Osteoblast (primary cell): ENCODE measurements at regions not wholly inside any gene's neighbourhood (a gene's known extent, or its start where the extent isn't known, plus 50 kb on each side); places are given as distances from the start of the nearest gene placed in this dataset.

Experiments used
- DNase-seq: peaks from one replicate; pipeline ENCODE4 v3.0.0; 2011; ENCODE audit warnings: low spot score, mixed read lengths; ENCODE audit not compliant: insufficient read length; ENCODE audit errors: missing footprints
- H2AFZ ChIP-seq: 2 replicates; pipeline ENCODE4 v1.6.0; 2011; ENCODE audit warnings: mild to moderate bottlenecking, low read length
- H3K27ac ChIP-seq: 2 replicates; pipeline ENCODE4 v1.5.1; 2011; ENCODE audit warnings: mild to moderate bottlenecking, low read depth, low read length, moderate library complexity
- H3K27me3 ChIP-seq: 2 replicates; pipeline ENCODE4 v1.6.0; 2012; ENCODE audit warnings: mild to moderate bottlenecking, control low read depth, inconsistent platforms, low read length, moderate library complexity; ENCODE audit not compliant: insufficient read depth
- H3K36me3 ChIP-seq: 2 replicates; pipeline ENCODE4 v1.5.1; 2011; ENCODE audit warnings: mild to moderate bottlenecking, low read length, control low read depth, moderate library complexity; ENCODE audit not compliant: insufficient read depth
- H3K4me1 ChIP-seq: 2 replicates; pipeline ENCODE4 v1.5.1; 2011; ENCODE audit warnings: mild to moderate bottlenecking, low read length, control low read depth, moderate library complexity; ENCODE audit not compliant: insufficient read depth
- H3K4me2 ChIP-seq: 2 replicates; pipeline ENCODE4 v1.6.0; 2011; ENCODE audit warnings: mild to moderate bottlenecking, low read length; ENCODE audit not compliant: insufficient read depth
- H3K4me3 ChIP-seq: fragments of 200-600 bp; sonication (generic); 3 replicates; pipeline ENCODE4 v1.5.1; 2012; ENCODE audit warnings: mild to moderate bottlenecking, low read length, inconsistent platforms; ENCODE audit not compliant: insufficient read depth
- H3K79me2 ChIP-seq: 2 replicates; pipeline ENCODE4 v1.6.0; 2012; ENCODE audit warnings: mild to moderate bottlenecking, low read length, control low read depth, inconsistent platforms; ENCODE audit not compliant: insufficient read depth
- H3K9me3 ChIP-seq: 2 replicates; pipeline ENCODE4 v1.5.1; 2011; ENCODE audit warnings: low read depth, low read length, control low read depth
- H4K20me1 ChIP-seq: 2 replicates; pipeline ENCODE4 v1.6.0; 2012; ENCODE audit warnings: mild to moderate bottlenecking, low read length, control low read depth; ENCODE audit not compliant: insufficient read depth
- TF ChIP-seq, protein P1 (sequence below): IDR thresholded peaks from 2 replicates; pipeline ENCODE4 v1.5.1; 2011; ENCODE audit warnings: mild to moderate bottlenecking, low read depth, low read length, moderate library complexity; ENCODE audit errors: extremely low read depth

DNA sequence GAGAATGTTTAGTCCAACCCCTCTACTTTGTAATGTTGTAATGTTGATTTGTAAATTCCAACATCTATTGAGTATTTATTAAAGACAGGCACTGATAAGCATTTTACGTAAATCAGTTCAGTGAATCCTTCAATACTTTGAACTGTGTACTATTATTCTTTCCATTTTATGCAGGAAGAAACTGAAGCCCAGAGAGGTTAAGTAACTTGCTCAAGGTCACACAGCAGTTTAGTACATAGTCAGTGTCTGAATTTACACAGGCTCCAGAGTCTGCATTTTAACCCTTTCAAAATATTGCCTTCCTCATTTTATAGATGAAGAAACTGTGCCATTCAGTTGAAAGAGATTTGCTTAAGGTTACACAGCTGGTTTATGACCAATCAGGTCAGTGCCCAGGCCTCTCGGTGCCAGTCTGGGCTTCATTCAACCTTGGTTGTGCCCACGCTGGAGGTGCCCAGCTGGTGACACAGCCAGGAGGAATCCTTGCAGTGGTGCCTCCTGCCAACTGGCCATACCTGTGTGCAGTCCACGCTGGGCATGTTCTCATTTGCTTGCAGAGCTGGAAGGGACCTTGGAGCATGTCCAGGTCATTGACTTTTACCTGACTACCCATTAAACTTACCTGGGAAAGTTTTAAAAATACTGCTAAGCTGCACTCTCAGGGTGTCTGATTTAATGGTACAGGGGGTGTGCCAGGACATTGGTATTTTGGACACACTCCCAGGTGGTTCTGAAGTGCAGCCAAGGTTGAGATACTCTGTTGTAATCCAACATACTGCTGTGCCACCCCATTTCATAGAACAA lies 74.3 kb upstream of the CYRIA start:
- H3K36me3 ChIP-seq: no peaks in the 10 kb centered on the region
- H3K4me2 ChIP-seq: no peak overlapping the region
- H3K4me1 ChIP-seq: no peaks in the 10 kb centered on the region
- TF ChIP-seq, protein P1, sequence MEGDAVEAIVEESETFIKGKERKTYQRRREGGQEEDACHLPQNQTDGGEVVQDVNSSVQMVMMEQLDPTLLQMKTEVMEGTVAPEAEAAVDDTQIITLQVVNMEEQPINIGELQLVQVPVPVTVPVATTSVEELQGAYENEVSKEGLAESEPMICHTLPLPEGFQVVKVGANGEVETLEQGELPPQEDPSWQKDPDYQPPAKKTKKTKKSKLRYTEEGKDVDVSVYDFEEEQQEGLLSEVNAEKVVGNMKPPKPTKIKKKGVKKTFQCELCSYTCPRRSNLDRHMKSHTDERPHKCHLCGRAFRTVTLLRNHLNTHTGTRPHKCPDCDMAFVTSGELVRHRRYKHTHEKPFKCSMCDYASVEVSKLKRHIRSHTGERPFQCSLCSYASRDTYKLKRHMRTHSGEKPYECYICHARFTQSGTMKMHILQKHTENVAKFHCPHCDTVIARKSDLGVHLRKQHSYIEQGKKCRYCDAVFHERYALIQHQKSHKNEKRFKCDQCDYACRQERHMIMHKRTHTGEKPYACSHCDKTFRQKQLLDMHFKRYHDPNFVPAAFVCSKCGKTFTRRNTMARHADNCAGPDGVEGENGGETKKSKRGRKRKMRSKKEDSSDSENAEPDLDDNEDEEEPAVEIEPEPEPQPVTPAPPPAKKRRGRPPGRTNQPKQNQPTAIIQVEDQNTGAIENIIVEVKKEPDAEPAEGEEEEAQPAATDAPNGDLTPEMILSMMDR: no peak
- no peaks in the 10 kb centered on the region for H3K9me3 ChIP-seq
- no peaks in the 10 kb centered on the region for H3K27me3 ChIP-seq
- no peaks in the 10 kb centered on the region for H4K20me1 ChIP-seq
- no peak for DNase-seq
- no peaks in the 10 kb centered on the region for H3K79me2 ChIP-seq
- no peak overlapping the region for H3K27ac ChIP-seq
- H3K4me3 ChIP-seq: no peak overlapping the region
- no peak overlapping the region for H2AFZ ChIP-seq

DNA sequence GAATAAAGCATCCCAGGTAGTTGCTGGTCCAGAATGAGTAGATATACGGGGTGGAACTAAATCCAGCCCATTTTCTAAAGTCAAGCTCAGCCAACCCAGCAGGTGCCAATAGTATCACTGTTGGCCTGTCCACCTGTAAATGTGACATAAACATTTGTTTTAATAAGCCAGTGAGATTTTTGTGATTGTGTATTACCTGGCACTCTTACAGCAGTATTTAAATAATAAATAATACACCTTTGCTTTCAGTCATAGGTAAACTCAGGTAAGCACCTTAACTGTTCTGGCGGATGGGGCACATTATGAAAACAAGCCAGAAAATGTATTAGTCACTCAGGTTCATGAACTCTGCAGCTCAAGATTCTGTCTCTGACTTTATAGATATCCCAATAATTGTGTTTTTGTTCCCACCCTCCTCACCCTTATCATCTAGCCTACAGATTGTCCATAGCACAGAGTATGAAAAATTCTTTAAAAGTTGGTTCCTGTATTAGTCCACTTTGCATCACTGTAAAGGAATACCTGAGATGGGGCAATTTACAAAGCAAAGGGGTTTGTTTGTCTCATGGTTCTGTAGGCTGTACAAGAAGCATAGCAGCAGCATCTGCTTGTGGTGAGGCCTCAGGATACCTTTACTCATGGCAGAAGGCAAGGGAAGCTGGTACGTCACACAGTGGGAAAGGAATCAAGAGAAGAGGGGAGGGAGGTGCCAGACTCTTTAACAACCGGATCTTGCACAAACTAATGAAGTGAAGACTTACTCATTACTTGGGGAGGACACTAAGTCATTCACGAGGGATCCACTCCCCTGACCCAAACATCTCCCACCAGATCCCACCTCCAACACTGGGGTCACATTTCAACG lies 73.0 kb upstream of the CYRIA start:
- H3K4me3 ChIP-seq: no peak overlapping the region
- no peaks in the 10 kb centered on the region for H3K79me2 ChIP-seq
- no peaks in the 10 kb centered on the region for H3K27me3 ChIP-seq
- H4K20me1 ChIP-seq: no peaks in the 10 kb centered on the region
- no peak overlapping the region for H3K27ac ChIP-seq
- no peak overlapping the region for H2AFZ ChIP-seq
- no peak overlapping the region for H3K4me2 ChIP-seq
- H3K9me3 ChIP-seq: no peaks in the 10 kb centered on the region
- H3K4me1 ChIP-seq: no peaks in the 10 kb centered on the region
- no peaks in the 10 kb centered on the region for H3K36me3 ChIP-seq
- DNase-seq: no peak
- TF ChIP-seq, protein P1: no peak

DNA sequence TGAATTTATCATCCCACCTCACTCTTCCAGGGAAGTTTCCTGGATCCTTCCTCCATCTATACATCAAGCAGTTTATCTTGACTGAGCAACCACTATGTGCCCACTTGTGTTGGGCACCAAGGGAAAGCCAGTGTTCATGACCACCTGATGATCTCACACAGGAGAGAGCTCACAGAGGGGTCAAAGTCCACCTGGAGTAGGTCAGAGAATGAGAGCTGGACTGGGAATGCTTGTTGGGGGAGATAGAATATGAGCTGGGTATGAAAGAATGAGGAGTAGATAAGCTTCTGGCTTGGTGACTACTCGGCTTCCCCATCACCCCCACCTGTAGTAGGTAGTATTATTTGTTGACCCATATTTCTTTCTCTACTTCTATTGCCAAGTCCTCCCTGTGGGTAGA lies 72.2 kb upstream of the CYRIA start:
- Histone ChIP-seq H3K27ac (no peak overlapping the region), H3K27me3 (no peaks in the 10 kb centered on the region), H3K79me2 (no peaks in the 10 kb centered on the region), H3K4me2 (no peak overlapping the region), H4K20me1 (no peaks in the 10 kb centered on the region), H3K36me3 (no peaks in the 10 kb centered on the region), H3K4me3 (no peak overlapping the region), H3K9me3 (no peaks in the 10 kb centered on the region), H2AFZ (no peak overlapping the region), H3K4me1 (no peaks in the 10 kb centered on the region)
- TF ChIP-seq, protein P1: no peak
- no peak for DNase-seq

DNA sequence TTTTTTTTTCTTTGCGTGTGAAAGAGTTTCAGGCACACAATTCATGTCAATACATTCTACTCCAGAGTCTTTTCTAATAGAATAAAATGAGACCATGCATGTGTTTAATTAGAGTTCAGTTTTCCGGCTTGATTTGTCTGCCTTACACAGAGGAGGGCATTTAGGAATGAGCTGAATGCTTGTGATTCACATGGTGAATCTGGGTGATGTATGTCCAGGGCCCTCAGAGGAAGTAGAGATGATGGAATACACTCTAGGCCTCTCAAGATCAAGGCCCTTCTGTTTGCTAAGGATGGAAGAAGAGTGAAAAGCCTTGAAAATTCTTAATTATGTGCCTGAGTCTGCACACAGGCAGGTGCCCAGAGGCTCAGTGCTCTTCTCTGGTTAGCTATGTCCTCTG lies 71.0 kb upstream of the CYRIA start:
- no peaks in the 10 kb centered on the region for H3K36me3 ChIP-seq
- H3K4me2 ChIP-seq: no peak overlapping the region
- H3K27ac ChIP-seq: no peak overlapping the region
- no peaks in the 10 kb centered on the region for H3K79me2 ChIP-seq
- no peak overlapping the region for H3K4me3 ChIP-seq
- H3K4me1 ChIP-seq: no peaks in the 10 kb centered on the region
- no peaks in the 10 kb centered on the region for H3K9me3 ChIP-seq
- TF ChIP-seq, protein P1: no peak
- no peak overlapping the region for H2AFZ ChIP-seq
- no peaks in the 10 kb centered on the region for H4K20me1 ChIP-seq
- DNase-seq: no peak
- H3K27me3 ChIP-seq: no peaks in the 10 kb centered on the region
